Astrocyte (in vitro differentiated cells and primary cell): ENCODE measurements at regions not wholly inside any gene's neighbourhood (a gene's known extent, or its start where the extent isn't known, plus 50 kb on each side); places are given as distances from the start of the nearest gene placed in this dataset.

Experiments used
- DNase-seq: peaks from one replicate; pipeline ENCODE4 v3.0.0-alpha.2; 2010; ENCODE audit warnings: low read depth
- FAIRE-seq: peaks from 2 replicates; lab custom pipeline; 2011; peaks lifted over from hg19 to GRCh38; lab: Jason Lieb, UNC
- H2AFZ ChIP-seq: 2 replicates; pipeline ENCODE4 v1.6.0; 2012; ENCODE audit warnings: low read depth, low read length, inconsistent platforms
- H3K27ac ChIP-seq: 2 replicates; pipeline ENCODE4 v1.5.1; 2011; ENCODE audit warnings: low read depth, low read length, inconsistent platforms
- H3K27me3 ChIP-seq: 2 replicates; pipeline ENCODE4 v1.6.0; 2011; ENCODE audit warnings: low read length, inconsistent platforms; ENCODE audit not compliant: insufficient read depth
- H3K36me3 ChIP-seq: 2 replicates; pipeline ENCODE4 v1.5.1; 2011; ENCODE audit warnings: low read length, inconsistent platforms; ENCODE audit not compliant: insufficient read depth
- H3K4me1 ChIP-seq: 2 replicates; pipeline ENCODE4 v1.5.1; 2011; ENCODE audit warnings: low read length, inconsistent platforms; ENCODE audit not compliant: insufficient read depth
- H3K4me2 ChIP-seq: 2 replicates; pipeline ENCODE4 v1.6.0; 2012; ENCODE audit warnings: low read length, inconsistent platforms
- H3K4me3 ChIP-seq: 2 replicates; pipeline ENCODE4 v1.5.1; 2011; ENCODE audit warnings: low read depth, mild to moderate bottlenecking, low read length, inconsistent platforms; ENCODE audit not compliant: insufficient read depth
- H3K79me2 ChIP-seq: 2 replicates; pipeline ENCODE4 v1.6.0; 2012; ENCODE audit warnings: mild to moderate bottlenecking, low read length, inconsistent platforms; ENCODE audit not compliant: insufficient read depth
- H3K9ac ChIP-seq: 2 replicates; pipeline ENCODE4 v1.6.0; 2012; ENCODE audit warnings: mild to moderate bottlenecking, low read length, inconsistent platforms
- H3K9me3 ChIP-seq: 2 replicates; pipeline ENCODE4 v1.5.1; 2012; ENCODE audit warnings: low read depth, mild to moderate bottlenecking, low read length, inconsistent platforms; ENCODE audit not compliant: insufficient read depth
- H4K20me1 ChIP-seq: 2 replicates; pipeline ENCODE4 v1.6.0; 2012; ENCODE audit warnings: low read length, inconsistent platforms; ENCODE audit not compliant: insufficient read depth
- H3K27ac Mint-ChIP-seq: one replicate; pipeline ENCODE4 v1.8.0; 2021; ENCODE audit warnings: mild to moderate bottlenecking, mixed read lengths; ENCODE audit not compliant: unreplicated experiment
- H3K27me3 Mint-ChIP-seq: one replicate; pipeline ENCODE4 v1.8.0; 2021; ENCODE audit warnings: low read depth, mixed read lengths; ENCODE audit not compliant: unreplicated experiment
- H3K36me3 Mint-ChIP-seq: one replicate; pipeline ENCODE4 v1.8.0; 2021; ENCODE audit warnings: low read depth, mixed read lengths; ENCODE audit not compliant: unreplicated experiment
- H3K4me1 Mint-ChIP-seq: one replicate; pipeline ENCODE4 v1.8.0; 2021; ENCODE audit warnings: low read depth, mixed read lengths; ENCODE audit not compliant: unreplicated experiment
- H3K4me3 Mint-ChIP-seq: one replicate; pipeline ENCODE4 v1.8.0; 2021; ENCODE audit warnings: mild to moderate bottlenecking, moderate library complexity, mixed read lengths; ENCODE audit not compliant: unreplicated experiment
- H3K9me3 Mint-ChIP-seq: one replicate; pipeline ENCODE4 v1.8.0; 2021; ENCODE audit warnings: mild to moderate bottlenecking, mixed read lengths; ENCODE audit not compliant: unreplicated experiment
- EZH2 ChIP-seq: IDR thresholded peaks from 2 replicates; pipeline ENCODE4 v1.6.1; 2012; ENCODE audit warnings: mild to moderate bottlenecking, low read length, inconsistent platforms; ENCODE audit not compliant: insufficient read depth
- TF ChIP-seq, protein P1 (sequence below): IDR thresholded peaks from 2 replicates; pipeline ENCODE4 v1.5.1; 2011; ENCODE audit warnings: low read depth, mild to moderate bottlenecking, inconsistent platforms, low read length, moderate library complexity; ENCODE audit not compliant: insufficient read depth

DNA sequence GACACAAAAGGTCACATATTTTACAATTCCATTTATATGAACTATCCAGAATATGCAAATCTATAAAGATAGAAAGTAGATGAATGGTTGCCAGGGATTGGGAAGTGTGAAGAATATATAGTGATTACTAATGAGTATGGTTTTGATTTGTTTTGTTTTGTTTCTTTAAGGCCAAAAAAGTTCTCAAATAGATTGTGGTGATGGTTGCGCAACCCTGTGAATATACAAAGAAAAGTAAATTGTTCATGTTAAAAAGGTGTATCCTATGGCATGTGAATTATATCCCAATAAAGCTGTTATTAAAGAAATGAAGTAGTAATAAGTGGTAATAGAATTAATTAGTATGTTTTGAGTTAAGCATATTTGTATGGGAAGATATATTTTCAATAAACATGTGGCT is 431.8 kb upstream of the CNTN4 start:
- DNase-seq, result no peak
- Histone ChIP-seq H3K4me3 (no peak overlapping the region), H3K9me3 (no peaks in the 10 kb centered on the region), H3K9ac (no peak overlapping the region), H3K27ac (no peak overlapping the region), H3K36me3 (no peaks in the 10 kb centered on the region), H2AFZ (no peak overlapping the region), H3K4me1 (no peaks in the 10 kb centered on the region), H4K20me1 (no peaks in the 10 kb centered on the region), H3K4me2 (no peak overlapping the region), H3K27me3 (no peaks in the 10 kb centered on the region), H3K79me2 (no peaks in the 10 kb centered on the region)
- peak; percentile 17 for FAIRE-seq
- Mint-ChIP-seq H3K4me1 (no peaks in the 10 kb centered on the region), H3K27me3 (no peaks in the 10 kb centered on the region), H3K27ac (no peak overlapping the region), H3K9me3 (no peaks in the 10 kb centered on the region), H3K36me3 (no peaks in the 10 kb centered on the region), H3K4me3 (no peak overlapping the region)
- TF ChIP-seq EZH2, result no peak
- TF ChIP-seq, protein P1, sequence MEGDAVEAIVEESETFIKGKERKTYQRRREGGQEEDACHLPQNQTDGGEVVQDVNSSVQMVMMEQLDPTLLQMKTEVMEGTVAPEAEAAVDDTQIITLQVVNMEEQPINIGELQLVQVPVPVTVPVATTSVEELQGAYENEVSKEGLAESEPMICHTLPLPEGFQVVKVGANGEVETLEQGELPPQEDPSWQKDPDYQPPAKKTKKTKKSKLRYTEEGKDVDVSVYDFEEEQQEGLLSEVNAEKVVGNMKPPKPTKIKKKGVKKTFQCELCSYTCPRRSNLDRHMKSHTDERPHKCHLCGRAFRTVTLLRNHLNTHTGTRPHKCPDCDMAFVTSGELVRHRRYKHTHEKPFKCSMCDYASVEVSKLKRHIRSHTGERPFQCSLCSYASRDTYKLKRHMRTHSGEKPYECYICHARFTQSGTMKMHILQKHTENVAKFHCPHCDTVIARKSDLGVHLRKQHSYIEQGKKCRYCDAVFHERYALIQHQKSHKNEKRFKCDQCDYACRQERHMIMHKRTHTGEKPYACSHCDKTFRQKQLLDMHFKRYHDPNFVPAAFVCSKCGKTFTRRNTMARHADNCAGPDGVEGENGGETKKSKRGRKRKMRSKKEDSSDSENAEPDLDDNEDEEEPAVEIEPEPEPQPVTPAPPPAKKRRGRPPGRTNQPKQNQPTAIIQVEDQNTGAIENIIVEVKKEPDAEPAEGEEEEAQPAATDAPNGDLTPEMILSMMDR, result no peak

GRCh38 chr3:1677576-1678156 is 421.0 kb upstream of the CNTN4 start:
- Histone ChIP-seq H3K9me3 (no peaks in the 10 kb centered on the region), H3K9ac (no peak overlapping the region), H3K79me2 (no peaks in the 10 kb centered on the region), H3K36me3 (no peaks in the 10 kb centered on the region), H3K4me1 (no peaks in the 10 kb centered on the region), H3K27me3 (no peaks in the 10 kb centered on the region), H3K4me3 (no peak overlapping the region), H3K27ac (no peak overlapping the region), H3K4me2 (no peak overlapping the region), H4K20me1 (no peaks in the 10 kb centered on the region), H2AFZ (no peak overlapping the region)
- TF ChIP-seq EZH2, result no peak
- TF ChIP-seq, protein P1, result no peak
- FAIRE-seq (no peak), DNase-seq (no peak)
- Mint-ChIP-seq H3K4me3 (no peak overlapping the region), H3K9me3 (peaks cover 4% of the 10 kb centered on the region), H3K36me3 (no peaks in the 10 kb centered on the region), H3K27me3 (no peaks in the 10 kb centered on the region), H3K4me1 (no peaks in the 10 kb centered on the region), H3K27ac (no peak overlapping the region)

- no peaks in the 10 kb centered on the region for H3K36me3 Mint-ChIP-seq
- H3K4me3 ChIP-seq, result no peak overlapping the region
- H3K9me3 ChIP-seq, result no peaks in the 10 kb centered on the region
- H3K9ac ChIP-seq, result no peak overlapping the region
- H4K20me1 ChIP-seq, result no peaks in the 10 kb centered on the region
- no peaks in the 10 kb centered on the region for H3K36me3 ChIP-seq
- no peaks in the 10 kb centered on the region for H3K27me3 Mint-ChIP-seq
- no peak overlapping the region for H3K4me2 ChIP-seq
- H3K27ac Mint-ChIP-seq, result no peak overlapping the region
- TF ChIP-seq EZH2, result no peak
- TF ChIP-seq, protein P1, result no peak
- no peak for DNase-seq
- no peak overlapping the region for H3K4me3 Mint-ChIP-seq
- H3K4me1 Mint-ChIP-seq, result no peaks in the 10 kb centered on the region
- H3K79me2 ChIP-seq, result no peaks in the 10 kb centered on the region
- no peak overlapping the region for H2AFZ ChIP-seq
- H3K4me1 ChIP-seq, result no peaks in the 10 kb centered on the region
- H3K9me3 Mint-ChIP-seq, result peaks cover 1% of the 10 kb centered on the region
- H3K27me3 ChIP-seq, result no peaks in the 10 kb centered on the region
- no peak overlapping the region for H3K27ac ChIP-seq
- no peak for FAIRE-seq
These were observed 406.2 kb upstream of the CNTN4 start for GRCh38 chr3:1692428-1692827.
